Stimulated activated CD4-positive, alpha-beta T cell treated with anti-CD3 and anti-CD28 coated beads, Interleukin-2, amount 100 ng/mL, for 4 hours (primary cell): ENCODE measurements at regions not wholly inside any gene's neighbourhood (a gene's known extent, or its start where the extent isn't known, plus 50 kb on each side); places are given as distances from the start of the nearest gene placed in this dataset.

Experiments
- DNase-seq: peaks from one replicate; pipeline ENCODE4 v3.0.0-alpha.2; 2020; ENCODE audit warnings: low read depth

- no peak for DNase-seq
Observed at GRCh38 chr2:59920307-59920706, 633.1 kb downstream of the BCL11A start.

GRCh38 chr2:59919579-59919978 lies 633.9 kb downstream of the BCL11A start:
- no peak for DNase-seq

GRCh38 chr2:59912042-59912441 lies 641.4 kb downstream of the BCL11A start:
- no peak for DNase-seq

GRCh38 chr2:59910166-59910565 lies 643.3 kb downstream of the BCL11A start:
- no peak for DNase-seq

GRCh38 chr2:59909147-59909546 lies 644.3 kb downstream of the BCL11A start:
- no peak for DNase-seq

- no peak for DNase-seq
Observed at GRCh38 chr2:59905731-59906130, 647.7 kb downstream of the BCL11A start.

GRCh38 chr2:59903994-59904544 lies 649.4 kb downstream of the BCL11A start:
- no peak for DNase-seq

GRCh38 chr2:59900728-59901452 lies 652.6 kb downstream of the BCL11A start:
- DNase-seq = no peak

GRCh38 chr2:59899692-59900091 lies 653.8 kb downstream of the BCL11A start:
- no peak for DNase-seq

GRCh38 chr2:59896499-59897245 lies 656.8 kb downstream of the BCL11A start:
- no peak for DNase-seq

- no peak for DNase-seq
Observed at GRCh38 chr2:59893612-59894011, 659.8 kb downstream of the BCL11A start.

GRCh38 chr2:59892398-59892797 lies 661.1 kb downstream of the BCL11A start:
- no peak for DNase-seq

- DNase-seq = no peak
Observed at GRCh38 chr2:59889305-59889704, 664.1 kb downstream of the BCL11A start.

- no peak for DNase-seq
Observed at GRCh38 chr2:59888706-59889105, 664.7 kb downstream of the BCL11A start.

- DNase-seq = peak; percentile 5
Observed at GRCh38 chr2:59888015-59888414, 665.4 kb downstream of the BCL11A start.

- no peak for DNase-seq
Observed at GRCh38 chr2:59887366-59887765, 666.1 kb downstream of the BCL11A start.

GRCh38 chr2:59886759-59887158 lies 666.7 kb downstream of the BCL11A start:
- DNase-seq = no peak

- no peak for DNase-seq
Observed at GRCh38 chr2:59885541-59885940, 667.9 kb downstream of the BCL11A start.

GRCh38 chr2:59884166-59884565 lies 669.3 kb downstream of the BCL11A start:
- no peak for DNase-seq

- DNase-seq = no peak
Observed at GRCh38 chr2:59882822-59883221, 670.6 kb downstream of the BCL11A start.

- no peak for DNase-seq
Observed at GRCh38 chr2:59882279-59882678, 671.2 kb downstream of the BCL11A start.

- DNase-seq = no peak
Observed at GRCh38 chr2:59881218-59881617, 672.2 kb downstream of the BCL11A start.

GRCh38 chr2:59879700-59880131 lies 673.7 kb downstream of the BCL11A start:
- DNase-seq = no peak
